Psoas muscle (tissue), 7 donors: ENCODE measurements at regions not wholly inside any gene's neighbourhood (a gene's known extent, or its start where the extent isn't known, plus 50 kb on each side); places are given as distances from the start of the nearest gene placed in this dataset.

Source experiments
- ATAC-seq, 4 donors: fragments of 200-7000 bp; cut with Tn5 transposase; one replicate each; pipeline ENCODE4 v1.9.1; 2020; ENCODE audit warnings: moderate library complexity in 3 of 4, mild to moderate bottlenecking in 2 of 4
- DNase-seq, 2 donors: peaks; one replicate each; pipeline ENCODE4 v3.0.0-alpha.2; 2020
- H3K27ac ChIP-seq: fragments of 200-600 bp; one replicate; pipeline ENCODE4 v1.8.0; 2022
- H3K27me3 ChIP-seq, 3 donors: fragments of 200-600 bp in 1 of 3; one replicate each; pipeline versions ENCODE4 v1.6.1 to v1.8.0; 2013 to 2022; ENCODE audit warnings: low read length in 2 of 3, mild to moderate bottlenecking in 2 of 3, moderate library complexity in 1 of 3; ENCODE audit not compliant: insufficient read depth in 3 of 3
- H3K36me3 ChIP-seq, 2 donors: fragments of 200-600 bp in 1 of 2; one replicate each; pipeline versions ENCODE4 v1.6.1 to v1.8.0; 2013 to 2022; ENCODE audit warnings: low read depth in 1 of 2, mild to moderate bottlenecking in 1 of 2, moderate library complexity in 1 of 2; ENCODE audit not compliant: insufficient read depth in 1 of 2
- H3K4me1 ChIP-seq: fragments of 200-600 bp; one replicate; pipeline ENCODE4 v1.8.0; 2022
- H3K4me3 ChIP-seq: fragments of 200-600 bp; one replicate; pipeline ENCODE4 v1.8.0; 2022; ENCODE audit warnings: mild to moderate bottlenecking
- H3K9me3 ChIP-seq: fragments of 200-600 bp; one replicate; pipeline ENCODE4 v1.8.0; 2022
- WGBS, 3 donors: extraction: QIAGEN DNeasy Blood & Tissue Kit; methylation state at CpG; one replicate each; pipeline versions ENCODE4 v1.1.6 to v1.1.7; 2013; 5-methylcytosine and 5-hydroxymethylcytosine counted together
- intact Hi-C, 2 donors: fragments of 100-400 bp; cut with DNase I; formaldehyde crosslinking; loops; one replicate each; pipeline versions ENCODE4 v1.11.0 to v1.14.2; 2022
- TF ChIP-seq, protein P1 (sequence below): fragments of 200-600 bp; IDR thresholded peaks from one replicate; pipeline ENCODE4 v1.8.0; 2022; ENCODE audit warnings: antibody characterized with exemption
- donor health status: healthy with polysubstance abuse.
- donor health status: DM: no; HTN: no; CAD: no; lungs with moderate emphysema.
- donor health status: Bipolar disorder and iron deficiency.
- donor health status: healthy.
- donor health status: DM: yes; HTN: yes; CAD: no.
- donor health status: DM: no; HTN: no; CAD: no.
- donor health status: DM: yes; HTN: yes; CAD: no.

GRCh38 chr6:139996253-139996834, 621.9 kb upstream of the CITED2 start:
- ATAC-seq (peak; percentile 64 to 89 (median 81)), DNase-seq (no peak)
- TF ChIP-seq, protein P1, sequence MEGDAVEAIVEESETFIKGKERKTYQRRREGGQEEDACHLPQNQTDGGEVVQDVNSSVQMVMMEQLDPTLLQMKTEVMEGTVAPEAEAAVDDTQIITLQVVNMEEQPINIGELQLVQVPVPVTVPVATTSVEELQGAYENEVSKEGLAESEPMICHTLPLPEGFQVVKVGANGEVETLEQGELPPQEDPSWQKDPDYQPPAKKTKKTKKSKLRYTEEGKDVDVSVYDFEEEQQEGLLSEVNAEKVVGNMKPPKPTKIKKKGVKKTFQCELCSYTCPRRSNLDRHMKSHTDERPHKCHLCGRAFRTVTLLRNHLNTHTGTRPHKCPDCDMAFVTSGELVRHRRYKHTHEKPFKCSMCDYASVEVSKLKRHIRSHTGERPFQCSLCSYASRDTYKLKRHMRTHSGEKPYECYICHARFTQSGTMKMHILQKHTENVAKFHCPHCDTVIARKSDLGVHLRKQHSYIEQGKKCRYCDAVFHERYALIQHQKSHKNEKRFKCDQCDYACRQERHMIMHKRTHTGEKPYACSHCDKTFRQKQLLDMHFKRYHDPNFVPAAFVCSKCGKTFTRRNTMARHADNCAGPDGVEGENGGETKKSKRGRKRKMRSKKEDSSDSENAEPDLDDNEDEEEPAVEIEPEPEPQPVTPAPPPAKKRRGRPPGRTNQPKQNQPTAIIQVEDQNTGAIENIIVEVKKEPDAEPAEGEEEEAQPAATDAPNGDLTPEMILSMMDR: peak; percentile 21
- Histone ChIP-seq H3K36me3 (no peaks in the 10 kb centered on the region), H3K4me1 (peaks cover 4% of the 10 kb centered on the region), H3K4me3 (no peak overlapping the region), H3K9me3 (no peaks in the 10 kb centered on the region), H3K27me3 (no peaks in the 10 kb centered on the region), H3K27ac (no peak overlapping the region)
- intact Hi-C loops: loop anchor here in 1 of 2 donors (5.0 to 10.0 kb wide), 2 partner anchors 624 to 762 kb away; partner anchors contain the start of gene CITED2
- WGBS, 3 donors: 61 to 84% (median 67%) methylated on average over 6 of the region's 6 CpGs

DNA sequence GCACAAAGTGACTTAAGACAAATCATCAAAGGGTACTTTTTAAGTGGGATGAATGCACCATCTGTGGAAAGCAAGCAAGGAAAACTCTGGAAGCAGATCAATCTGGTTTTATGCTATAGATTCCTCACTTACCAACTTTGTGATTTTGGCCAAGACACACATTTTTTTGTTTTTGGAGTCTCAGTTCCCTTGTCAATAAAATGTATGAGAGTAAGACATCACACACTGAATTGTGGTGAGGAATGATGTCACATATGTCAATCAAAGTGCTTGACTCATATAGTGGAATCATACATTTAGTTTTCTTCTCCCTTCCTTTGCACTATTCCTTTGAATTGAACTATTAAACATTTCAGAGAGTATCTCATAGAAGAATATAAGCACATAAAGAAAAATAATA, 620.5 kb upstream of the CITED2 start:
- Histone ChIP-seq H3K4me3 (no peak overlapping the region), H3K27me3 (no peaks in the 10 kb centered on the region), H3K9me3 (no peaks in the 10 kb centered on the region), H3K4me1 (peaks cover 4% of the 10 kb centered on the region), H3K36me3 (no peaks in the 10 kb centered on the region), H3K27ac (no peak overlapping the region)
- ATAC-seq: no peak
- intact Hi-C loops: loop anchor here in 1 of 2 donors (5.0 to 10.0 kb wide), 2 partner anchors 623 to 760 kb away; partner anchors contain the start of gene CITED2
- DNase-seq: no peak
- TF ChIP-seq, protein P1: no peak

DNA sequence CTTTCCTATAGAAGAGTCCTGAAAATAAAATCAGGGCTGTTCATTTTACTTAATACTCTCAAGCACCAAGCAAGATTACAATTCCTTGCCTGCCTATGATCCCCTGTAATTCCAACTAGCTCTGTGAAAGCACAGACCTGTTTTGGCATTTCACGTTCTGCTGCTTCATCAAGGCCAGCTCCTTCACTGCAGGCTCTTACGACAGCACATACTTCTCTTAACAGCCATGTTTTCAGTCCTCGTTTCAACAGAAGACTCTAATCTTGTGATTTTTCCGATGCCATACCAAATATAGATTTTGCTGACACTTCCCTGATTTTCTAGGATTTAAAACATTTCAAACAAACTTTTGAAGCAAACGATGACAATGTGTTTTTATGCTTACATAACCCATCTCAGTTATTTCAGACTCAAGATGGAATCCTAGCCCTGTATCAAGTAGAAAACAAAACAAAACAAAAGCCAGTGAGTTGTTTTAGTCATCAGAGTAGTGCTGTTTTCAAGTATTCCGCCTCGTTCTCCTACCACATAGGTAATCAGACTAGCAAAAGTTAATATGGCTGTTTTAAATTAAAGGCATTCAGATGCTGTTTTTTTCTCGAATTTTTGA, 616.5 kb upstream of the CITED2 start:
- Histone ChIP-seq H3K27ac (peak overlapping the region; percentile 36), H3K4me3 (no peak overlapping the region), H3K27me3 (no peaks in the 10 kb centered on the region), H3K4me1 (no peaks in the 10 kb centered on the region), H3K36me3 (no peaks in the 10 kb centered on the region), H3K9me3 (no peaks in the 10 kb centered on the region)
- ATAC-seq (peak in 3 of 4 donors; percentile 54 to 72 (median 68)), DNase-seq (no peak)
- 39 to 54% (median 45%) methylated on average over 8 of the region's 8 CpGs for WGBS, 3 donors
- TF ChIP-seq, protein P1: no peak
- intact Hi-C loops: loop anchor here in 1 of 2 donors (10.0 kb wide), 1 partner anchor 756 kb away; no protein-coding TSS in a partner anchor

GRCh38 chr6:139990026-139990686, 615.7 kb upstream of the CITED2 start:
- ATAC-seq (no peak), DNase-seq (no peak)
- H3K36me3 ChIP-seq: no peaks in the 10 kb centered on the region
- H3K9me3 ChIP-seq: no peaks in the 10 kb centered on the region
- TF ChIP-seq, protein P1: no peak
- H3K27me3 ChIP-seq: no peaks in the 10 kb centered on the region
- intact Hi-C loops: loop anchor here in 1 of 2 donors (10.0 kb wide), 1 partner anchor 755 kb away; no protein-coding TSS in a partner anchor
- H3K4me3 ChIP-seq: no peak overlapping the region
- 68 to 76% (median 71%) methylated on average over 4 of the region's 4 CpGs for WGBS, 3 donors
- peak overlapping the region; percentile 36 for H3K27ac ChIP-seq
- H3K4me1 ChIP-seq: no peaks in the 10 kb centered on the region
